ENCODE measurements at regions not wholly inside any gene's neighbourhood (a gene's known extent, or its start where the extent isn't known, plus 50 kb on each side); places are given as distances from the start of the nearest gene placed in this dataset.
"Not testable (repeated sequence)": the region's sequence is repeated elsewhere in the genome, so short reads cannot be mapped to it uniquely, and the experiment has no call there.

GRCh38 chrX:222800-223513, 58.2 kb upstream of the PLCXD1 start:
- peak; percentile 47 for ATAC-seq
- not testable (repeated sequence) for DNase-seq

GRCh38 chrX:223514-223854, 57.7 kb upstream of the PLCXD1 start:
- H3K9me3 ChIP-seq; H3K27ac ChIP-seq; H3K4me1 ChIP-seq; intact Hi-C loops (cut with DNase I); H3K36me3 ChIP-seq; DNase-seq; H3K4me3 ChIP-seq; H3K27me3 ChIP-seq: not testable (repeated sequence)
- ATAC-seq, result peak; percentile 5

More at GRCh38 chrX:222800-223513, 58.2 kb upstream of the PLCXD1 start:
- H3K36me3 ChIP-seq; H3K9me3 ChIP-seq; H3K4me3 ChIP-seq; intact Hi-C loops (cut with DNase I); H3K27ac ChIP-seq; H3K27me3 ChIP-seq; H3K4me1 ChIP-seq: not testable (repeated sequence)

GRCh38 chrX:226474-227164, 54.6 kb upstream of the PLCXD1 start:
- intact Hi-C loops (cut with DNase I); H3K4me3 ChIP-seq; H3K36me3 ChIP-seq; H3K27ac ChIP-seq; H3K27me3 ChIP-seq; H3K4me1 ChIP-seq; H3K9me3 ChIP-seq: not testable (repeated sequence)
- DNase-seq, result peak; percentile 46
- ATAC-seq, result peak; percentile 86

- not testable (repeated sequence) for H3K27ac ChIP-seq
Measured at GRCh38 chrX:227396-227795, 53.8 kb upstream of the PLCXD1 start.

More at GRCh38 chrX:227396-227795, 53.8 kb upstream of the PLCXD1 start:
- H3K4me1 ChIP-seq; H3K27me3 ChIP-seq; H3K9me3 ChIP-seq; DNase-seq; ATAC-seq; intact Hi-C loops (cut with DNase I); H3K36me3 ChIP-seq; H3K4me3 ChIP-seq: not testable (repeated sequence)
